ENCODE measurements at regions not wholly inside any gene's neighbourhood (a gene's known extent, or its start where the extent isn't known, plus 50 kb on each side); places are given as distances from the start of the nearest gene placed in this dataset.
"Not testable (repeated sequence)": the region's sequence is repeated elsewhere in the genome, so short reads cannot be mapped to it uniquely, and the experiment has no call there.

GRCh38 chrX:114272096-114272686 is 311.7 kb upstream of the HTR2C start:
- H3K4me1 Mint-ChIP-seq (ENCODE audit: low read depth, unreplicated experiment), result no peaks in the 10 kb centered on the region
- no peak overlapping the region for H3K4me3 Mint-ChIP-seq (ENCODE audit: low read depth, unreplicated experiment)
- no peaks in the 10 kb centered on the region for H3K27me3 Mint-ChIP-seq (ENCODE audit: unreplicated experiment)
- no peak overlapping the region for H3K27ac Mint-ChIP-seq (ENCODE audit: unreplicated experiment)
- intact Hi-C loops (cut with micrococcal nuclease; ENCODE audit: unreplicated experiment), result no loop called here
- DNase-seq, result no peak
- no peaks in the 10 kb centered on the region for H3K36me3 Mint-ChIP-seq (ENCODE audit: insufficient read depth, unreplicated experiment)
- no peaks in the 10 kb centered on the region for H3K9me3 Mint-ChIP-seq (ENCODE audit: low read depth, unreplicated experiment)
- CTCF ChIA-PET, result no interaction called here
- TF ChIP-seq CTCF (IDR thresholded peaks at IDR 0.05; ENCODE audit: unreplicated experiment), result no peak
- BruUV-seq (replicated peaks), result no TSS peak

GRCh38 chrX:114270371-114270770 is 313.5 kb upstream of the HTR2C start:
- CTCF ChIA-PET; H3K27ac Mint-ChIP-seq (ENCODE audit: unreplicated experiment); H3K9me3 Mint-ChIP-seq (ENCODE audit: low read depth, unreplicated experiment); H3K36me3 Mint-ChIP-seq (ENCODE audit: insufficient read depth, unreplicated experiment); H3K4me3 Mint-ChIP-seq (ENCODE audit: low read depth, unreplicated experiment); BruUV-seq (replicated peaks); H3K27me3 Mint-ChIP-seq (ENCODE audit: unreplicated experiment); DNase-seq; intact Hi-C loops (cut with micrococcal nuclease; ENCODE audit: unreplicated experiment); H3K4me1 Mint-ChIP-seq (ENCODE audit: low read depth, unreplicated experiment): not testable (repeated sequence)

GRCh38 chrX:114268643-114269042 is 315.2 kb upstream of the HTR2C start:
- CTCF ChIA-PET, result no interaction called here
- Mint-ChIP-seq H3K36me3 (ENCODE audit: insufficient read depth, unreplicated experiment) (no peaks in the 10 kb centered on the region), H3K9me3 (ENCODE audit: low read depth, unreplicated experiment) (peaks cover 4% of the 10 kb centered on the region)

DNA sequence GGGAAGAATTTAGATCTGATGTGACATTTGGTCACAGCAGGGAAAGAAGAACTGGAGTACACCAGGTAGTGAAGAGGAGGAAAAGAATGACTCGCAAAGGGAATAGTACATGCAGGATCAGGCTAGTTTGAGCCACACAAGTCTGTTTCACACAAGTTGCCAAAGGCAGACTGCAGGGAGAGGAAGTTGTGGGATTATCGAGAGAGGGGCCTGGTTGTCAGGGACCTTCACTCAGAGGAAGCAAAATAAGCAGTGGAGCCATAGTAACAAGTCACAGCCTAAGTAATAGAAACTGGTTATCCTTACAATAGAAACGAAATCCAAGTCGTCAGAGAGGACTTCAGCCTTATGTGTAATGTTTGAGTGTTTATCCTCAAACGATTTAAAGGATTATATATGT is 316.7 kb upstream of the HTR2C start:
- no peak for DNase-seq
- H3K27me3 Mint-ChIP-seq (ENCODE audit: unreplicated experiment), result no peaks in the 10 kb centered on the region
- no peaks in the 10 kb centered on the region for H3K4me1 Mint-ChIP-seq (ENCODE audit: low read depth, unreplicated experiment)
- peaks cover 4% of the 10 kb centered on the region for H3K9me3 Mint-ChIP-seq (ENCODE audit: low read depth, unreplicated experiment)
- H3K4me3 Mint-ChIP-seq (ENCODE audit: low read depth, unreplicated experiment), result no peak overlapping the region
- H3K36me3 Mint-ChIP-seq (ENCODE audit: insufficient read depth, unreplicated experiment), result no peaks in the 10 kb centered on the region
- no peak for TF ChIP-seq CTCF (IDR thresholded peaks at IDR 0.05; ENCODE audit: unreplicated experiment)
- CTCF ChIA-PET, result no interaction called here
- H3K27ac Mint-ChIP-seq (ENCODE audit: unreplicated experiment), result no peak overlapping the region
- no TSS peak for BruUV-seq (replicated peaks)
- intact Hi-C loops (cut with micrococcal nuclease; ENCODE audit: unreplicated experiment), result no loop called here

More at GRCh38 chrX:114268643-114269042, 315.2 kb upstream of the HTR2C start:
- intact Hi-C loops (cut with micrococcal nuclease; ENCODE audit: unreplicated experiment), result no loop called here
- no peaks in the 10 kb centered on the region for H3K4me1 Mint-ChIP-seq (ENCODE audit: low read depth, unreplicated experiment)
- H3K4me3 Mint-ChIP-seq (ENCODE audit: low read depth, unreplicated experiment), result no peak overlapping the region
- H3K27ac Mint-ChIP-seq (ENCODE audit: unreplicated experiment), result no peak overlapping the region
- no TSS peak for BruUV-seq (replicated peaks)
- DNase-seq, result no peak
- no peak for TF ChIP-seq CTCF (IDR thresholded peaks at IDR 0.05; ENCODE audit: unreplicated experiment)
- no peaks in the 10 kb centered on the region for H3K27me3 Mint-ChIP-seq (ENCODE audit: unreplicated experiment)

GRCh38 chrX:114252186-114252585 is 331.7 kb upstream of the HTR2C start:
- Mint-ChIP-seq H3K4me3 (ENCODE audit: low read depth, unreplicated experiment) (no peak overlapping the region), H3K9me3 (ENCODE audit: low read depth, unreplicated experiment) (peaks cover 9% of the 10 kb centered on the region), H3K4me1 (ENCODE audit: low read depth, unreplicated experiment) (no peaks in the 10 kb centered on the region), H3K27ac (ENCODE audit: unreplicated experiment) (no peak overlapping the region), H3K27me3 (ENCODE audit: unreplicated experiment) (no peaks in the 10 kb centered on the region), H3K36me3 (ENCODE audit: insufficient read depth, unreplicated experiment) (no peaks in the 10 kb centered on the region)
- no peak for TF ChIP-seq CTCF (IDR thresholded peaks at IDR 0.05; ENCODE audit: unreplicated experiment)
- CTCF ChIA-PET, result no interaction called here
- no peak for DNase-seq
- BruUV-seq (replicated peaks), result no TSS peak
- intact Hi-C loops (cut with micrococcal nuclease; ENCODE audit: unreplicated experiment), result no loop called here

Measured in Calu3 (cell line).